ENCODE measurements at regions not wholly inside any gene's neighbourhood (a gene's known extent, or its start where the extent isn't known, plus 50 kb on each side); places are given as distances from the start of the nearest gene placed in this dataset.

DNA sequence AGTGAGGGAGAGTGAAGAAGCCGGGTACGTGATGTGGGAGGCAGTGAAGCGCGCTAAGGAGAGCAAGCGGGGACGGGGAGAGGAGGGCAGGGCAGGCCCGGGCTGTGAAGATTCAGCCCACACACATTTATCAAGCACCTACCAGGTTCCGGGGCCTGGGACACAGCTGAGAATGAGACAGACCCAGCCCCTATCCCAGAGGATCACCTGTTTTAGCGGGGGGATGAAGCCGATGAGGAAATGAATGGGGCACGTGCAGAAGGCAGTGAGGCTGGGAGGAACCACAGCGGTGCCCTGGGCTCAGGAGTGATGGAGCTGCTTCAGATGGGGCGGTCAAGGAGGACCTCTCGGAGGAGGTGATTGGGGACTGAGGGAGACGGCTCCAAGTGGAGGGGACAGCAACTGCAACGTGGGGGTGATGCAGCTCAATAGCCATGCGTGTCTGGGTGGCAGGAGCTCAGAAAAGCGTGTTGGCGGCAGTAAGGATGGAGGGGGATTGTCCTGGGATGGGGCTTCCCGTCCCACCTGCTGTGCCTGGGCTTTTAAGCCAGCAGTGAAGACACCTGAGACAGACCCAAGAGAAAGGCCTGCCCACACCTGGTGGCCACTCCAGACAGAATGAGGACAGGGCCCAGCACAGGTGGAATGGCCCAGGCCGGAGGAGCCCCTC, 77.5 kb upstream of the UNC5A start:
- no peak for TF ChIP-seq CTCF (IDR thresholded peaks at IDR 0.05; ENCODE audit: insufficient read depth, low read length)
- H3K4me3 ChIP-seq (ENCODE audit: low read depth, low read length): no peak overlapping the region
- no peak for DNase-seq (ENCODE audit: low read depth)

- H3K4me3 ChIP-seq (ENCODE audit: low read depth, low read length): no peak overlapping the region
- no peak for DNase-seq (ENCODE audit: low read depth)
- no peak for TF ChIP-seq CTCF (IDR thresholded peaks at IDR 0.05; ENCODE audit: insufficient read depth, low read length)
Measured at GRCh38 chr5:176733406-176734262, 76.7 kb upstream of the UNC5A start.

- no peak for DNase-seq (ENCODE audit: low read depth)
- no peak for TF ChIP-seq CTCF (IDR thresholded peaks at IDR 0.05; ENCODE audit: insufficient read depth, low read length)
- H3K4me3 ChIP-seq (ENCODE audit: low read depth, low read length): no peak overlapping the region
Measured at GRCh38 chr5:176734756-176735342, 75.5 kb upstream of the UNC5A start.

DNA sequence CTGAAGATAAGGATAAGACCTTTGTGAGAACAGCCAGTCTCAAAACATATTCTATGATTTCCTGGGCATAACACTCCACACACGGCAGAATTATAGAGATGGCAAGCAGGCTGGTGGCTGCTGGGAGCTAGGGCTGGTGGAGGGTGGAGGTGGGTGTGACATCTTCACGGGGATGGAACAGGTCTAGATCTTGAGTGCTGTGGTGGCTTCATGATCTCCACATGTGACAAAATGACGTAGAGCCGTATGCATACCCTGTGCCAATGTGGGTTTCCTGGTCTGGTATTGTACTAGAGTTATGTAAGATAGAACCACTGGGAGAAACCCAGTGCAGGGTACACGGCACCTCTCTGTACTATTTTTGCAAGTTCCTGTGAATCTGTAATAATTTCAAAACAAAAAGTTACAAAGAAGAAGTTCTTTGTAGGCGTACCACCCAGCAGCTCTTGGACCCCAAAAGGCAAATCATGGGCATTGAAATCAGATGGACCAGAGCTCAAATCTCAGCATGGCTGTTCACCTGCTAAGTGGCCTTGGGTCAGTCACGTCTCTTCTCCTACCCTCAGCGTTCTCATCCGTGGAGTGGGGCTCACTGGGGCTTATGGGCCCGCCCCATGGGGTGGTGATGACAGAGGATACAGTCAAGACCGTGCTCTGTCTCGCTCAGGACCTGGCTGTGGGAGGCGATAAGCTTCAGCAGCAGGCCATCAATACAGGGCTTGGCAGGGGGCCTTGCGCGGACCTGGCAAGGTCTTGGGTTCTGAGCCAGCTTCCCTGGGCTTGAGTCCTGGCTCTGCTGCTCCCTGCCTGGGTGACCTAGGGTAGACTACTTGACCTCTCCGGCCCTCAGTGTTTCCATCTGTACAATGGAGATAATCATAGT, 74.7 kb upstream of the UNC5A start:
- no peak for TF ChIP-seq CTCF (IDR thresholded peaks at IDR 0.05; ENCODE audit: insufficient read depth, low read length)
- no peak overlapping the region for H3K4me3 ChIP-seq (ENCODE audit: low read depth, low read length)
- no peak for DNase-seq (ENCODE audit: low read depth)

GRCh38 chr5:176736301-176736930, 73.9 kb upstream of the UNC5A start:
- no peak for DNase-seq (ENCODE audit: low read depth)
- no peak overlapping the region for H3K4me3 ChIP-seq (ENCODE audit: low read depth, low read length)
- no peak for TF ChIP-seq CTCF (IDR thresholded peaks at IDR 0.05; ENCODE audit: insufficient read depth, low read length)
